Progenitor cell of endocrine pancreas (in vitro differentiated cells): ENCODE measurements at regions not wholly inside any gene's neighbourhood (a gene's known extent, or its start where the extent isn't known, plus 50 kb on each side); places are given as distances from the start of the nearest gene placed in this dataset.

Experiments
- DNase-seq: peaks from one replicate; pipeline ENCODE4 v3.0.0; 2021; ENCODE audit warnings: low spot score; ENCODE audit not compliant: unreplicated experiment
- H3K27ac Mint-ChIP-seq: 2 replicates; pipeline ENCODE4 v1.8.0; 2021; ENCODE audit warnings: mild to moderate bottlenecking, moderate library complexity, mixed read lengths
- H3K27me3 Mint-ChIP-seq: 2 replicates; pipeline ENCODE4 v1.8.0; 2021; ENCODE audit warnings: mixed read lengths
- H3K36me3 Mint-ChIP-seq: 2 replicates; pipeline ENCODE4 v1.8.0; 2022; ENCODE audit warnings: mixed read lengths; ENCODE audit not compliant: insufficient read depth
- H3K4me1 Mint-ChIP-seq: 2 replicates; pipeline ENCODE4 v1.8.0; 2021; ENCODE audit warnings: low read depth, mixed read lengths
- H3K4me3 Mint-ChIP-seq: 2 replicates; pipeline ENCODE4 v1.8.0; 2021; ENCODE audit warnings: low read depth, mild to moderate bottlenecking, moderate library complexity, mixed read lengths
- H3K9me3 Mint-ChIP-seq: 2 replicates; pipeline ENCODE4 v1.8.0; 2021; ENCODE audit warnings: low read depth, mixed read lengths
- CTCF ChIP-seq: fragments of 200-600 bp; sonication (generic); IDR thresholded peaks from one replicate; pipeline ENCODE4 v1.5.0; 2021; ENCODE audit warnings: antibody characterized with exemption, mild to moderate bottlenecking; ENCODE audit not compliant: unreplicated experiment

GRCh38 chr4:175281894-175282293 lies 363.7 kb downstream of the ADAM29 start:
- Mint-ChIP-seq H3K4me1 (peaks cover 3% of the 10 kb centered on the region), H3K27me3 (no peaks in the 10 kb centered on the region), H3K27ac (no peak overlapping the region), H3K36me3 (no peaks in the 10 kb centered on the region), H3K4me3 (no peak overlapping the region), H3K9me3 (no peaks in the 10 kb centered on the region)
- TF ChIP-seq CTCF = no peak
- DNase-seq = no peak

- no peak for DNase-seq
- no peaks in the 10 kb centered on the region for H3K9me3 Mint-ChIP-seq
- TF ChIP-seq CTCF = no peak
- no peak overlapping the region for H3K4me3 Mint-ChIP-seq
- no peaks in the 10 kb centered on the region for H3K27me3 Mint-ChIP-seq
- no peaks in the 10 kb centered on the region for H3K36me3 Mint-ChIP-seq
- H3K27ac Mint-ChIP-seq = no peak overlapping the region
- peaks cover 3% of the 10 kb centered on the region for H3K4me1 Mint-ChIP-seq
These were observed 364.2 kb downstream of the ADAM29 start for GRCh38 chr4:175282407-175282806.

GRCh38 chr4:175290401-175290800 lies 372.2 kb downstream of the ADAM29 start:
- Mint-ChIP-seq H3K9me3 (peaks cover 4% of the 10 kb centered on the region), H3K36me3 (no peaks in the 10 kb centered on the region), H3K4me3 (no peak overlapping the region), H3K27ac (no peak overlapping the region), H3K27me3 (no peaks in the 10 kb centered on the region), H3K4me1 (no peaks in the 10 kb centered on the region)
- no peak for DNase-seq
- TF ChIP-seq CTCF = no peak

- no peaks in the 10 kb centered on the region for H3K36me3 Mint-ChIP-seq
- no peak overlapping the region for H3K4me3 Mint-ChIP-seq
- no peak overlapping the region for H3K27ac Mint-ChIP-seq
These were observed 379.9 kb downstream of the ADAM29 start for GRCh38 chr4:175297965-175298565.

GRCh38 chr4:175306436-175306835 lies 388.3 kb downstream of the ADAM29 start:
- Mint-ChIP-seq H3K27ac (no peak overlapping the region), H3K27me3 (no peaks in the 10 kb centered on the region), H3K4me1 (no peaks in the 10 kb centered on the region), H3K9me3 (no peaks in the 10 kb centered on the region), H3K4me3 (no peak overlapping the region), H3K36me3 (no peaks in the 10 kb centered on the region)
- no peak for DNase-seq
- TF ChIP-seq CTCF = no peak

More at GRCh38 chr4:175297965-175298565, 379.9 kb downstream of the ADAM29 start:
- TF ChIP-seq CTCF = no peak
- Mint-ChIP-seq H3K9me3 (no peaks in the 10 kb centered on the region), H3K27me3 (no peaks in the 10 kb centered on the region), H3K4me1 (no peaks in the 10 kb centered on the region)
- no peak for DNase-seq
